GM19372 (cell line): ENCODE measurements at regions not wholly inside any gene's neighbourhood (a gene's known extent, or its start where the extent isn't known, plus 50 kb on each side); places are given as distances from the start of the nearest gene placed in this dataset.

Source experiments
- ATAC-seq: cut with Tn5 transposase; IDR thresholded peaks from one replicate; pipeline ENCODE4 v1.9.1; 2021; ENCODE audit warnings: mild to moderate bottlenecking, low read depth, moderate library complexity; ENCODE audit not compliant: unreplicated experiment

GRCh38 chr1:29669912-29670311, 433.6 kb downstream of the PTPRU start:
- no peak for ATAC-seq

GRCh38 chr1:29669158-29669871, 433.0 kb downstream of the PTPRU start:
- ATAC-seq, result no peak

GRCh38 chr1:29668551-29669157, 432.3 kb downstream of the PTPRU start:
- no peak for ATAC-seq

DNA sequence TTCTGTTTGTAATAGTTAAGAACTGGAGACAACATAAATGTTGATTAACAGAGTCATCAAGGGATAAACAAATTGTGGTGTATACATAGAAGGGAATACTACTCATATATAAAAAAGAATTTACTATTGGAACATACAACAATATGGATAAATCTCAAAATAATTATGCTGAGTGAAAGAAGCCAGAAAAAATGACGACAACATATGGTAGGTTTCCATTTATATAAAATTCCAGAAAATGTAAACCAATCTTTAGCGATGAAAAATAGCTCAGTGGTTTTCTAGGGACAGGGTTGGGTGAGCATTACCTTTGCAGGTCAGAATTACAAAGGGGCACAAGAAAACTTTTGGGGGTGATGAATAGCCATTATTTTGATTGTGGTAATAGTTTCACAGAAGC, 431.6 kb downstream of the PTPRU start:
- no peak for ATAC-seq

DNA sequence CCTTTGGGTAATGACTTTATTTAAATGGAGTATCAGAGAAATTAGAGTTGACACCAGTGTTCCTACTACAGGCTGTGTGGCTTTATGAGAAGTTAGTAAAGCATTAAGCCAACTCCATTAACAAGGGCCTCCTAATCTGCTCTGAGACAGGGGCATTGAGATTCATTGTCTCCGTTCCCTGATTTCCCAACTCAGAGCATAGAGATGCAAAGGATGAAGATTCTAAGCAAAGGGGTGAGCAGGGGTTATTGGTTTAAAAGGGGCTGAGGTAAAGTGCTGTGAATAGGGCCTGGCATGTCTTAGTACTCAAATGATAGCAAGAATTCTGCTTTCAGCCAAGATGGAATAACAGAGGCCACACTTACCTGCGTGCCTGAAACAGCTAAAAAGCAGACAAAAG, 428.4 kb downstream of the PTPRU start:
- ATAC-seq, result no peak

- no peak for ATAC-seq
Measured at GRCh38 chr1:29658688-29659087, 422.4 kb downstream of the PTPRU start.

- no peak for ATAC-seq
Measured at GRCh38 chr1:29657816-29658215, 421.5 kb downstream of the PTPRU start.

GRCh38 chr1:29655945-29656850, 419.9 kb downstream of the PTPRU start:
- no peak for ATAC-seq

DNA sequence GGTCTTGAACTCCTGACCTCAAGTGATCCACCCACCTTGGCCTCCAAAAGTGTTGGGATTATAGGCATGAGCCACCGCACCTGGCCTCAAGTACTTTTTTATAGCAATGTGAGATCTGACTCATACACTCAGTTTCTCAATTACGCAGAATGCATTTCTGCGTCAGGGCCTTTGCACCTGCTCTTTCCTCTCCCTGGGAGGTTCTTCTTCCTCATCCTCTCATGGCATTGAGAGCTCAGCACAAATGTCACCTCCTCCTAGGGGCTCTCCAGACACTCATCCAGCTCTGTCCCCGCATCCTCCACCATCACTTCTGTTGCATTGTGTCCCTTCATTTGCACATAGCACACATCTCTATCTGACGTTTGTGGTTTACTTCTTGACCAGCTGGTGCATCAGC, 418.8 kb downstream of the PTPRU start:
- ATAC-seq, result no peak

GRCh38 chr1:29653886-29654450, 417.6 kb downstream of the PTPRU start:
- no peak for ATAC-seq

GRCh38 chr1:29653034-29653810, 416.9 kb downstream of the PTPRU start:
- no peak for ATAC-seq

- ATAC-seq, result no peak
Measured at GRCh38 chr1:29651684-29652665, 415.7 kb downstream of the PTPRU start.

- ATAC-seq, result no peak
Measured at GRCh38 chr1:29651246-29651645, 414.9 kb downstream of the PTPRU start.

- ATAC-seq, result no peak
Measured at GRCh38 chr1:29650476-29650875, 414.2 kb downstream of the PTPRU start.

DNA sequence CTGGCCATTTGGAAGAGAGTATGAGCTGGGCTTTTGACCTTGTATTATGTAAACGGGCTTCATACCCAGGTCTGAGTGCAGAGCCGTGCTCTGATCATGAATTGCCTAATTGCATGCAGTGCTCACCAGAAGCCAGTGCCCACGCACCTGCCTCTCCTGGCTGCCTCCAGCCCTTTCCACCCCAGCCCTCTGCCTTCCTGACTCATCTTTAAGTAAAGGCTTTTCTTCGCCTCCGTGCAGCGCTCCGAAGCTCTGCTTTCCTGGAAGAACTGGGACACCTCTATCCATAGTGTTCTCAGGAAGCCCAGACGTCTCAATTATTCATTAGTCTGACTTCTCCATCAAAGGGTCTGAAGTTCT, 413.7 kb downstream of the PTPRU start:
- ATAC-seq, result no peak

DNA sequence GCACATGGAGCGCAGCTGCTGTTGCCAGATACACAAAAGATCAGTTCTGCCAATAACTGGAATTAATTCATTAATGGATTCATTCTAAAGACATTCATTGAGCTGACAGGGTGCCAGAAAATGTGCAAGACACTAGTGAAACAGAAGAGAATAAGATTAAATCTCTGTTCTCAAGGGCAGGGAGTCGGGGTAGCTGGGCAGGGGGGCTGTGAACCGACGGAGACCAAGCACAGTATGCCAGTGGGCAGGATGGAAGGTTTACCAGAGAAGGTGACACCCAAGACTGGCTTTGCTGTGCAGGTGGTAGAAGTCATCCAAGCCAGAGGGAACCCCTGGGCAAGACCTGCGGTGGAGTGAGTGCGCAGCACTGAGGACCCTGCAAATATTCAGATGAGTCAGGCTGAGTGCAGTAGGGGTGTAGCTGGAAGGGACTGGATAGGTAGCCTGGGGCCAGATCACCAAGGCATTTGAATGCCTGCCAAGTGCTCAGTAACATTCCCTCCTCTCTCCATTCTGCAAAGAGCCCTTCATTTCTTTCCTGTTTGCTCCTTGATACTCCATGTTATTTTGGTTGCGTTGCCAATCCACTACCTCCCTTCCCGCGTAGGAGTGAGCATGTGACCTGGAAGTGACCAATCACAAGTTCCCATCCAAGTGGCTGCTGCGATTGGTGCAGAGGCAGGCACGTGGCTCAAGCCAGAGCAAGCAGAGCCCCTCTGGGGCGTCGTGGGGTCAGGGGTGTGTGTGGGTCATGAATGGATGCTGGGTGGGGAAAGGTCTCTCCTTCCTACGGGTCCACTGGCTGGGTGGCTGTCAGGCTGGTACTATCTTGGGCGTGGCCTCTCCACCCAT, 413.1 kb downstream of the PTPRU start:
- ATAC-seq, result no peak

- no peak for ATAC-seq
Measured at GRCh38 chr1:29648798-29649188, 412.5 kb downstream of the PTPRU start.

- ATAC-seq, result no peak
Measured at GRCh38 chr1:29648026-29648425, 411.7 kb downstream of the PTPRU start.
